PC-3 (cell line): ENCODE measurements at regions not wholly inside any gene's neighbourhood (a gene's known extent, or its start where the extent isn't known, plus 50 kb on each side); places are given as distances from the start of the nearest gene placed in this dataset.

ENCODE experiments used
- EZH2 ChIP-seq: fragments of 300-600 bp; sonication (generic); IDR thresholded peaks from one replicate; pipeline ENCODE4 v1.6.1; 2017; ENCODE audit warnings: antibody characterized with exemption, mild to moderate bottlenecking, low read length; ENCODE audit not compliant: unreplicated experiment
- EZH2phosphoT487 ChIP-seq: fragments of 300-600 bp; sonication (generic); IDR thresholded peaks from 2 replicates; pipeline ENCODE4 v1.6.1; 2018; ENCODE audit warnings: mild to moderate bottlenecking, antibody characterized with exemption, low read length, borderline replicate concordance
- TF ChIP-seq, protein P1 (sequence below): fragments of 300-600 bp; sonication (generic); conservative IDR thresholded peaks from 2 replicates; pipeline ENCODE4 v1.5.1; 2017; ENCODE audit warnings: antibody characterized with exemption, low read depth, mild to moderate bottlenecking, low read length

DNA sequence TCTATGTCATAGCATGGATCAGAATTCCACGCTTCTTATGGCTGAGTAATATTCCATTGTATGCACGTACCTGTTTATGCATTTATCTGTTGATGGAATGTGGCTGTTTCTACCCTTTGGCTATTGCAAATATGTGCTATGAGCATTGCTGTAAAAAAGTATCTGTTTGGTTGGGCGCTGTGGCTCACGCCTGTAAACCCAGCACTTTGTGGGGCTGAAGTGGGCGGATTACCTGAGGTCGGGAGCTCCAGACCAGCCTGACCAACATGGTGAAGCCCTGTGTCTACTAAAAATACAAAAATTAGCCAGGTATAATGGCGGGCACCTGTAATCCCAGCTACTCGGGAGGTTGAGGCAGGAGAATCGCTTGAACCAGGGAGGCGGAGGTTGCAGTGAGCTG is 182.4 kb downstream of the BCAS1 start:
- TF ChIP-seq, protein P1, sequence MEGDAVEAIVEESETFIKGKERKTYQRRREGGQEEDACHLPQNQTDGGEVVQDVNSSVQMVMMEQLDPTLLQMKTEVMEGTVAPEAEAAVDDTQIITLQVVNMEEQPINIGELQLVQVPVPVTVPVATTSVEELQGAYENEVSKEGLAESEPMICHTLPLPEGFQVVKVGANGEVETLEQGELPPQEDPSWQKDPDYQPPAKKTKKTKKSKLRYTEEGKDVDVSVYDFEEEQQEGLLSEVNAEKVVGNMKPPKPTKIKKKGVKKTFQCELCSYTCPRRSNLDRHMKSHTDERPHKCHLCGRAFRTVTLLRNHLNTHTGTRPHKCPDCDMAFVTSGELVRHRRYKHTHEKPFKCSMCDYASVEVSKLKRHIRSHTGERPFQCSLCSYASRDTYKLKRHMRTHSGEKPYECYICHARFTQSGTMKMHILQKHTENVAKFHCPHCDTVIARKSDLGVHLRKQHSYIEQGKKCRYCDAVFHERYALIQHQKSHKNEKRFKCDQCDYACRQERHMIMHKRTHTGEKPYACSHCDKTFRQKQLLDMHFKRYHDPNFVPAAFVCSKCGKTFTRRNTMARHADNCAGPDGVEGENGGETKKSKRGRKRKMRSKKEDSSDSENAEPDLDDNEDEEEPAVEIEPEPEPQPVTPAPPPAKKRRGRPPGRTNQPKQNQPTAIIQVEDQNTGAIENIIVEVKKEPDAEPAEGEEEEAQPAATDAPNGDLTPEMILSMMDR = no peak
- TF ChIP-seq EZH2 = no peak
- TF ChIP-seq EZH2phosphoT487 = no peak
